Gastroesophageal sphincter (tissue), 4 donors: ENCODE measurements at regions not wholly inside any gene's neighbourhood (a gene's known extent, or its start where the extent isn't known, plus 50 kb on each side); places are given as distances from the start of the nearest gene placed in this dataset.

Source experiments
- ATAC-seq: fragments of 150-250 bp; one replicate; pipeline ENCODE4 v1.9.1; 2016; ENCODE audit warnings: mild to moderate bottlenecking, moderate library complexity
- H3K27ac ChIP-seq, 4 donors: fragments of 200-600 bp; sonication (generic) in 3 of 4; 1 replicate in 3 of 4; 2 replicates in 1 of 4; pipeline ENCODE4 v1.5.1; 2016 to 2019
- H3K27me3 ChIP-seq: fragments of 200-600 bp; sonication (generic); one replicate; pipeline ENCODE4 v1.5.1; 2019
- H3K36me3 ChIP-seq, 2 donors: fragments of 200-600 bp; sonication (generic); one replicate each; pipeline ENCODE4 v1.5.1; 2019; ENCODE audit warnings: control low read depth in 1 of 2
- H3K4me1 ChIP-seq, 3 donors: fragments of 200-600 bp; sonication (generic); 1 replicate in 2 of 3; 2 replicates in 1 of 3; pipeline ENCODE4 v1.5.1; 2016 to 2019; ENCODE audit warnings: control low read depth in 2 of 3
- H3K4me3 ChIP-seq, 2 donors: fragments of 200-600 bp; sonication (generic); one replicate each; pipeline ENCODE4 v1.5.1; 2019; ENCODE audit warnings: mild to moderate bottlenecking in 1 of 2, moderate library complexity in 1 of 2
- H3K9me3 ChIP-seq, 3 donors: fragments of 200-600 bp; sonication (generic); one replicate each; pipeline ENCODE4 v1.5.1; 2017 to 2019; ENCODE audit warnings: control low read depth in 2 of 3
- EP300 ChIP-seq: sonication (generic); formaldehyde crosslinking; IDR thresholded peaks from one replicate; pipeline ENCODE4 v1.6.1; 2017; ENCODE audit warnings: antibody characterized with exemption, mild to moderate bottlenecking
- POLR2A ChIP-seq, 2 donors: fragments of 450-650 bp; IDR thresholded peaks; one replicate each; pipeline ENCODE4 v1.6.1; 2017; ENCODE audit warnings: antibody characterized with exemption in 2 of 2, mild to moderate bottlenecking in 2 of 2, moderate library complexity in 1 of 2
- POLR2AphosphoS5 ChIP-seq: sonication (generic); formaldehyde crosslinking; IDR thresholded peaks from one replicate; pipeline ENCODE4 v1.6.1; 2017; ENCODE audit warnings: antibody characterized with exemption
- WGBS, 2 donors: methylation state at CpG; one replicate each; pipeline ENCODE4 v1.1.5; 2018; ENCODE audit warnings: low coverage in 1 of 2; 5-methylcytosine and 5-hydroxymethylcytosine counted together
- TF ChIP-seq, protein P1 (sequence below), 4 experiments: fragments of 200-600 bp in 2 of 4; fragments of 450-650 bp in 2 of 4; sonication (generic) in 1 of 4; IDR thresholded peaks; one replicate each; pipeline ENCODE4 v1.5.1; 2017 to 2019; ENCODE audit warnings: antibody characterized with exemption in 4 of 4, mild to moderate bottlenecking in 2 of 4, moderate library complexity in 2 of 4

DNA sequence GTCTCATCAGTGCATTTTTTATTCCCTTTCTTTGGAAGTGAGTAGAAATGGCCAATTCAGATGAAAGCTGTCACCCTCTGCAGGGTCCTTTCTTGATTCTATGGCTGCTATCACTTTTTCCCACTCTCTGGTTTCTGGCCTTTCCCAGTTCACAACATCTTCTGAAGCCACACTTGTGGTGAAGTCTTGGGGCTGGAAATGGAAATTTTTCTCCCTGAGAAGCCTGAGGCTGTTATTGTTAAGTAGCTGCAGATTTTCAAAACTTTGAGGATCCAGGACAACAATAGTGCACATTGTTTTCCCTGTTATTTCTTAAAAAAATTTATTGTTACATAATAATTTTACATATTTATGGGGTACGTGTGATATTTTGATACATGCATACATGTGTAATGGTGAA lies 250.3 kb upstream of the RASGRP1 start:
- Histone ChIP-seq H3K27me3 (no peaks in the 10 kb centered on the region), H3K4me1 (peaks cover 0 to 12% (median 0%) of the 10 kb centered on the region in 3 donors), H3K27ac (no peak overlapping the region), H3K9me3 (no peaks in the 10 kb centered on the region), H3K4me3 (no peak overlapping the region), H3K36me3 (no peaks in the 10 kb centered on the region)
- no peak for TF ChIP-seq POLR2A (IDR thresholded peaks at IDR 0.05)
- WGBS, 2 donors = 82% methylated on average over 1 of the region's 1 CpG; no CpG with 5 or more reads in 1 of the 2 donors
- ATAC-seq = no peak

DNA sequence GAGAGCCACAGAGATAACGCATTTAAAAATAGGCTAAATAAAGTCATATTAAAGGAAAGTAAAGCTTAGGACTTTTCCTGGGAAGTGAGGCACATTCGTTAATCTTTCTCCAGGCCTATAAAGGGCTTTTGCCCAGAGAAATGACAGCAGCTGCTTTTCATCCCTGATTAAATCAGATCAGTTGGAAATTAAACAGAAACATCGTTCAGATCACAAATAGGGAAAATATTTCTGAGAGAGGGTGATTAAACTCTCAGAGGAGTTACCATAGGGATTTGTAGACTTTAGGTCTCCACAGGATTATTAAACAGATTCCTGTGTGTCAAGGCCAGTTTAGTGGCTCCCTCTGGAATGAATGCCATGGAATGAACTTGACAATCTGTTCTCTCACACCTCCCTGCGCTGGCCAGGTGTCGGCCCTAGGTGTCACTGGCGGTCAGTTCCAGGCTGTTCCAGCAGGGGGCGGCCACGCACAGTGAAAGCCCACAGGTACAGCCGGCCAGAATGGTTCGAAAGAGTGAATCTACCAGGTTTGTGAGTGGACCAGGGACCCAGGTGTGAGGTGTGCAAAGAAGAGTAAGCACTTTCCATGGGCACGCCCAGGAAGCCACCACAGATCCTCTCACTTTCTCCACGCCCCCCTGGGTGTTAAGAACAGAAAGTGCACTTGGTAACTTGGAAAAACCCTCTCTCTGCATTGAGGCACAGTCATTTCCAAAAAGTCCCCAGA lies 253.0 kb upstream of the RASGRP1 start:
- Histone ChIP-seq H3K27me3 (no peaks in the 10 kb centered on the region), H3K4me1 (peaks cover 0 to 12% (median 0%) of the 10 kb centered on the region in 3 donors), H3K36me3 (no peaks in the 10 kb centered on the region), H3K27ac (peak overlapping the region in 3 of 4 donors; percentile 40 to 50 (median 49)), H3K4me3 (no peak overlapping the region), H3K9me3 (no peaks in the 10 kb centered on the region)
- ATAC-seq = peak; percentile 87
- WGBS, 2 donors = 20 to 27% methylated on average over 7 of the region's 12 CpGs
- no peak for TF ChIP-seq EP300
- TF ChIP-seq POLR2A (IDR thresholded peaks at IDR 0.05) = no peak
- peak; percentile 21 for TF ChIP-seq POLR2AphosphoS5
- TF ChIP-seq, protein P1, sequence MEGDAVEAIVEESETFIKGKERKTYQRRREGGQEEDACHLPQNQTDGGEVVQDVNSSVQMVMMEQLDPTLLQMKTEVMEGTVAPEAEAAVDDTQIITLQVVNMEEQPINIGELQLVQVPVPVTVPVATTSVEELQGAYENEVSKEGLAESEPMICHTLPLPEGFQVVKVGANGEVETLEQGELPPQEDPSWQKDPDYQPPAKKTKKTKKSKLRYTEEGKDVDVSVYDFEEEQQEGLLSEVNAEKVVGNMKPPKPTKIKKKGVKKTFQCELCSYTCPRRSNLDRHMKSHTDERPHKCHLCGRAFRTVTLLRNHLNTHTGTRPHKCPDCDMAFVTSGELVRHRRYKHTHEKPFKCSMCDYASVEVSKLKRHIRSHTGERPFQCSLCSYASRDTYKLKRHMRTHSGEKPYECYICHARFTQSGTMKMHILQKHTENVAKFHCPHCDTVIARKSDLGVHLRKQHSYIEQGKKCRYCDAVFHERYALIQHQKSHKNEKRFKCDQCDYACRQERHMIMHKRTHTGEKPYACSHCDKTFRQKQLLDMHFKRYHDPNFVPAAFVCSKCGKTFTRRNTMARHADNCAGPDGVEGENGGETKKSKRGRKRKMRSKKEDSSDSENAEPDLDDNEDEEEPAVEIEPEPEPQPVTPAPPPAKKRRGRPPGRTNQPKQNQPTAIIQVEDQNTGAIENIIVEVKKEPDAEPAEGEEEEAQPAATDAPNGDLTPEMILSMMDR (IDR thresholded peaks at IDR 0.05) = peak; percentile 99

DNA sequence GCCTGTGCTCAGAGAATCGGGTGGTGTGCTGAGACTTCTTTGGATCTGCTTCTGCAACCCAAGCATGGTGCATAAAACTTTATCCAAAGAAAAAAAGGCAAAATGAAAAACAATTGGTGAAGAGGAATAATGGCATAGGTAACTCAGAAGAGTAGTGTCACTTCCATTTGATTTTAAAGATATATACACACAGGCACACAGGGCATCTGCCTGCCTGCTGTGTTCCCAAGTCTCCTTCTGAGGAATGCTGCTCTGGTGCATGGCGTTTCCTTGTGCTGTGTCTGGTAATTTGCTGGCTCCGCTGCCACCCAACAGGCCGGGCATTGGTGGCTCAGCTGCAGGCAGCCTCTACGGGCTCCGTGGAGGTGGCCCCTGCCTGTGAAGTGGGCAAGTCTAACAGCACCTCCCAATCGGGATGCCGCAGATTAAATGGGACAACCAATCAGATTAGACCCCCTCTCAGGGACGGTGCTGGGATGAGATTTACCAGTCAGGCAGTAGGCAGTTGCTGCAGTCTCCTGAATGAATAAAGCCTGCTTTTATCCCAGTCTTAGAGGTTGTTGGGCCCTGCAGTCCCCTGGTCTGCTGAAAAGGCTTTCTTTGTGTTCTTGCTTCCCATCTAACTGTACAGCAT lies 253.7 kb upstream of the RASGRP1 start:
- TF ChIP-seq POLR2AphosphoS5 = no peak
- TF ChIP-seq, protein P1 (IDR thresholded peaks at IDR 0.05) = no peak
- H3K36me3 ChIP-seq = no peaks in the 10 kb centered on the region
- H3K9me3 ChIP-seq = no peaks in the 10 kb centered on the region
- no peaks in the 10 kb centered on the region for H3K27me3 ChIP-seq
- H3K4me3 ChIP-seq = no peak overlapping the region
- 38 to 62% methylated on average over 1 to 6 of the region's 9 CpGs for WGBS, 2 donors
- H3K4me1 ChIP-seq = peaks cover 0 to 12% (median 0%) of the 10 kb centered on the region in 3 donors
- no peak overlapping the region for H3K27ac ChIP-seq
- no peak for ATAC-seq

DNA sequence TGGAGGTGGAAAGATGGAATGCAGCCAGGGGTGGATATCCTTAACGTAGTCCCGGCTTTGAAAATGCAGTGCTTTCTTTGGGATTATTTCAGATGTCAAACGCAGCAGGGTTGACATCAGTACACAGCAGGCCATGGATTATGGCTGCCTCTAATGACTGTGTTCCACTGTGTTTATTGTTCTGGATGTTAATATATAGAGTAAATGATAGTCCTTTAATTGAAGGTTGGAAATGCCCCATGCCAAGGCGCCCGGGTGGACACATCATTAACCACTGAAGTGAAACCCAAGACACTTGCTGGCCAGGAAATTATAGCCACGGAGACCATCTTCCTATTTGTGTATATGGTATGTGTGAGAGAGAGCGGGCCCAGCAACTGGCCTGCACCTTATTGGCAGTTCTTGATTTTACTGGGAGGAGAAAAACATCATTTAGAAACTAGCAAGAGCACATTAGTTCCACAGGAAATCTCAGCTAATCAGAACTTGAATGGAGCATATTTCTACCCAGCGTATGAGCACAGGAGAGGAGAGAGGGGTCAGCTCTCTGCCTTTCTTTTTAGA lies 254.9 kb upstream of the RASGRP1 start:
- H3K9me3 ChIP-seq = no peaks in the 10 kb centered on the region
- ATAC-seq = no peak
- peaks cover 0 to 12% (median 0%) of the 10 kb centered on the region in 3 donors for H3K4me1 ChIP-seq
- WGBS, 2 donors = 64 to 81% methylated on average over 5 to 6 of the region's 8 CpGs
- no peaks in the 10 kb centered on the region for H3K36me3 ChIP-seq
- no peak overlapping the region for H3K27ac ChIP-seq
- no peak overlapping the region for H3K4me3 ChIP-seq
- H3K27me3 ChIP-seq = no peaks in the 10 kb centered on the region
- TF ChIP-seq EP300 (no peak), POLR2AphosphoS5 (no peak), POLR2A (IDR thresholded peaks at IDR 0.05) (no peak)
- TF ChIP-seq, protein P1 (IDR thresholded peaks at IDR 0.05) = no peak

DNA sequence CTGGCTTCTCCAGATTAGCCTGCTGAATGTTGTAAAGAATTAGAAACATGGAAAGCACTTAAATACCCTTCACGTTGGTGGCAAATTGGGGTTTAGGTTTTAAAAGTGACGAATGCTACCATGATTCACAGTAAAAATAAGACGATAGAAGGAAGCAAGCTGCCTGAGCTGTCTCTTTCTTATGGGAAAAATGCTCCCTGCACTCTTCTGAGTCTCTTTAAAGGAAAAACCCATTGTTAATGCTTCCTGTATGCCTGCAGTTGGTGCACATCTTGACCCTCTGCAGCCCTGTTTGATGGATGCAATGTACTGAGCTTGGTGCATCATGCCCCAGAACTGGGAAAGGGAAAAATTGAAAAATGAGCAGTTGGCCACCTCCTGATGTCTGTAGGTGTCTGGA lies 258.6 kb upstream of the RASGRP1 start:
- TF ChIP-seq POLR2A (IDR thresholded peaks at IDR 0.05) = no peak
- TF ChIP-seq EP300 = no peak
- no peak for TF ChIP-seq POLR2AphosphoS5
- TF ChIP-seq, protein P1 (IDR thresholded peaks at IDR 0.05) = no peak
- ATAC-seq = no peak
- H3K4me3 ChIP-seq = no peak overlapping the region
- peaks cover 0 to 20% (median 0%) of the 10 kb centered on the region in 3 donors for H3K4me1 ChIP-seq
- H3K27ac ChIP-seq = no peak overlapping the region
- no peaks in the 10 kb centered on the region for H3K27me3 ChIP-seq
- H3K9me3 ChIP-seq = no peaks in the 10 kb centered on the region
- no peaks in the 10 kb centered on the region for H3K36me3 ChIP-seq
- WGBS, 2 donors = 62 to 86% methylated on average over 2 to 3 of the region's 3 CpGs
